ENCODE measurements at regions not wholly inside any gene's neighbourhood (a gene's known extent, or its start where the extent isn't known, plus 50 kb on each side); places are given as distances from the start of the nearest gene placed in this dataset.

- ATAC-seq (no peak), DNase-seq (no peak)
- intact Hi-C loops (cut with DNase I, micrococcal nuclease), result no loop called here
- no peak for TF ChIP-seq CTCF (IDR thresholded peaks at IDR 0.05)
- Histone ChIP-seq H3K9me3 (no peaks in the 10 kb centered on the region), H3K4me3 (no peak overlapping the region), H3K4me1 (ENCODE audit: low read depth) (no peaks in the 10 kb centered on the region), H3K36me3 (ENCODE audit: low read depth) (no peaks in the 10 kb centered on the region)
Measured at GRCh38 chr1:5493851-5494311, 498.3 kb downstream of the NPHP4 start.

- no peak for TF ChIP-seq CTCF (IDR thresholded peaks at IDR 0.05)
- no peak for DNase-seq
- H3K36me3 ChIP-seq (ENCODE audit: low read depth), result no peaks in the 10 kb centered on the region
- no peaks in the 10 kb centered on the region for H3K4me1 ChIP-seq (ENCODE audit: low read depth)
- intact Hi-C loops (cut with DNase I, micrococcal nuclease), result no loop called here
- ATAC-seq, result no peak
- H3K4me3 ChIP-seq, result no peak overlapping the region
- H3K9me3 ChIP-seq, result no peaks in the 10 kb centered on the region
Measured at GRCh38 chr1:5493275-5493674, 498.9 kb downstream of the NPHP4 start.

- no peak for TF ChIP-seq CTCF (IDR thresholded peaks at IDR 0.05)
- H3K9me3 ChIP-seq, result no peaks in the 10 kb centered on the region
- intact Hi-C loops (cut with DNase I, micrococcal nuclease), result no loop called here
- no peaks in the 10 kb centered on the region for H3K36me3 ChIP-seq (ENCODE audit: low read depth)
- H3K4me1 ChIP-seq (ENCODE audit: low read depth), result no peaks in the 10 kb centered on the region
- DNase-seq, result no peak
- H3K4me3 ChIP-seq, result no peak overlapping the region
- no peak for ATAC-seq
Measured at GRCh38 chr1:5492846-5493245, 499.4 kb downstream of the NPHP4 start.

DNA sequence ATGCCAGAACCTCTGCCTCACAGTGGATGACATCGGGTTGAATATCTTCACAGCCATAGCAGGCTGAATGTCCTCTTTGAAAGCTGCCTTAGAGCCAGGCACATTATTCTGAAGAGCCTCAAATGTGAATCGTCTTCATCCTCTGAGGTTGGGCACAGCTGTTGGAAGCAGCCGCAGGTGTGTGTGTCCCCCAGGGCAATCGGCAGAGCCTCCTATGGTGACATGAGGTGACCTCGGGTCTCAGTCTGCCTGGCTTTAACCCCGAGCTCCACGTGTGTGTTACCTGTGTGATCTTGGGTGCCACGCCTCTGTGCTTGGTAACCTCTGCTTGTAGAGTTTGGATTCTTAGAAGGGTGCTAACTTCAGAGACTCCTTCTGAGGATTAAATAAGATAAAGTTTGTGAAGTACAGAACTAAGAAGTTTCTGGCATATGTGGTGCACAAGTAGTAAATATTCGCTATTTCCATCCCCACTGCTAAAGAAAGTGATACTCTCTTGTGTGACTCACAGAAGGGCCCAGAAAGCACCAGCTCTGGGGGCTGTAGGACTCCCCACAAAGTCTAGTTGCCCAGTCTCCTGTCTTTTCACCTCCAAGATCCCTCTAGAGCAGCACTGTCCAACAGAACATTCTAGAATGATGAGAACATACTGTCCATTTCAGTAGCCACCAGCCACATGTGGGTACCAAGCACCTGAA lies 500.9 kb downstream of the NPHP4 start:
- intact Hi-C loops (cut with DNase I, micrococcal nuclease), result no loop called here
- TF ChIP-seq CTCF (IDR thresholded peaks at IDR 0.05), result no peak

DNA sequence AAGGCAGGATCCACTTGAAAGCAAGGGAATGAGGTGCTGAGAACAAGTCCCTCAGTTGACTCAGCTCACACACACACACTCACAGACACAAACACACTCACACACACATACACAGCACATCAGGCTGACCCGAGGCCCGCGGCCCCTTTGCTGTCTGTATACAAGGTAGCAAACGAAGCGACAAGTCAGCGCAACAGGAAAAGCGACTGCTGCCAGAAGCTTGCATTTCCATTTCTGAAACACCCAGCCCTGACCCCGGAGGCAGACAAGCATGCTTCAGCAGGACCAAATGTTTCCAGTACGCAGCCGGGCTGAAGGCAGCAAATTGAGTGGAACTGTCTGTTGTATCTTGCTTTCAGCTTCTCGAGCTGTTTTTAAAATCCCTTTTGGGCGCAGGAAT lies 501.6 kb downstream of the NPHP4 start:
- intact Hi-C loops (cut with DNase I, micrococcal nuclease), result no loop called here

More for the DNA sequence above, 500.9 kb downstream of the NPHP4 start:
- Histone ChIP-seq H3K36me3 (ENCODE audit: low read depth) (no peaks in the 10 kb centered on the region), H3K9me3 (no peaks in the 10 kb centered on the region), H3K4me3 (no peak overlapping the region), H3K4me1 (ENCODE audit: low read depth) (no peaks in the 10 kb centered on the region)
- ATAC-seq (no peak), DNase-seq (no peak)

More for the DNA sequence above, 501.6 kb downstream of the NPHP4 start:
- TF ChIP-seq CTCF (IDR thresholded peaks at IDR 0.05), result no peak
- DNase-seq, result no peak
- H3K9me3 ChIP-seq, result no peaks in the 10 kb centered on the region
- no peak overlapping the region for H3K4me3 ChIP-seq
- ATAC-seq, result no peak
- H3K4me1 ChIP-seq (ENCODE audit: low read depth), result no peaks in the 10 kb centered on the region
- H3K36me3 ChIP-seq (ENCODE audit: low read depth), result no peaks in the 10 kb centered on the region

All from mucosa of descending colon (tissue), 3 donors.